ENCODE measurements at regions not wholly inside any gene's neighbourhood (a gene's known extent, or its start where the extent isn't known, plus 50 kb on each side); places are given as distances from the start of the nearest gene placed in this dataset.
"Not testable (repeated sequence)": the region's sequence is repeated elsewhere in the genome, so short reads cannot be mapped to it uniquely, and the experiment has no call there.

- no peak for DNase-seq
- H3K36me3 ChIP-seq: no peaks in the 10 kb centered on the region
- no peaks in the 10 kb centered on the region for H3K9me3 ChIP-seq
- no peaks in the 10 kb centered on the region for H3K27me3 ChIP-seq
- no peaks in the 10 kb centered on the region for H3K4me1 ChIP-seq
- TF ChIP-seq POLR2A (IDR thresholded peaks at IDR 0.05): no peak
- TF ChIP-seq CTCF (IDR thresholded peaks at IDR 0.05): no peak
- no peak overlapping the region for H3K4me3 ChIP-seq
- H3K27ac ChIP-seq: no peak overlapping the region
These were observed 182.9 kb upstream of the SLITRK6 start for GRCh38 chr13:85982102-85982501.

GRCh38 chr13:85980447-85980846 lies 181.2 kb upstream of the SLITRK6 start:
- H3K9me3 ChIP-seq, H3K4me1 ChIP-seq, H3K4me3 ChIP-seq, H3K27me3 ChIP-seq, H3K36me3 ChIP-seq, H3K27ac ChIP-seq, DNase-seq: not testable (repeated sequence)

- H3K27me3 ChIP-seq: no peaks in the 10 kb centered on the region
- no peak overlapping the region for H3K4me3 ChIP-seq
- TF ChIP-seq POLR2A (IDR thresholded peaks at IDR 0.05) (no peak), CTCF (IDR thresholded peaks at IDR 0.05) (no peak)
- H3K9me3 ChIP-seq: no peaks in the 10 kb centered on the region
- H3K27ac ChIP-seq: no peak overlapping the region
- no peaks in the 10 kb centered on the region for H3K36me3 ChIP-seq
- no peak for DNase-seq
- no peaks in the 10 kb centered on the region for H3K4me1 ChIP-seq
These were observed 177.0 kb upstream of the SLITRK6 start for GRCh38 chr13:85976242-85976641.

- H3K9me3 ChIP-seq: no peaks in the 10 kb centered on the region
- DNase-seq: no peak
- H3K4me3 ChIP-seq: no peak overlapping the region
- H3K27me3 ChIP-seq: no peaks in the 10 kb centered on the region
- H3K36me3 ChIP-seq: no peaks in the 10 kb centered on the region
- H3K27ac ChIP-seq: no peak overlapping the region
- no peaks in the 10 kb centered on the region for H3K4me1 ChIP-seq
- TF ChIP-seq POLR2A (IDR thresholded peaks at IDR 0.05) (no peak), CTCF (IDR thresholded peaks at IDR 0.05) (no peak)
These were observed 175.6 kb upstream of the SLITRK6 start for GRCh38 chr13:85974608-85975366.

- no peak overlapping the region for H3K4me3 ChIP-seq
- H3K36me3 ChIP-seq: no peaks in the 10 kb centered on the region
- no peaks in the 10 kb centered on the region for H3K9me3 ChIP-seq
- TF ChIP-seq CTCF (IDR thresholded peaks at IDR 0.05) (no peak), POLR2A (IDR thresholded peaks at IDR 0.05) (no peak)
- no peak for DNase-seq
- H3K4me1 ChIP-seq: no peaks in the 10 kb centered on the region
- H3K27ac ChIP-seq: no peak overlapping the region
- H3K27me3 ChIP-seq: no peaks in the 10 kb centered on the region
These were observed 171.5 kb upstream of the SLITRK6 start for GRCh38 chr13:85970727-85971126.

- no peak overlapping the region for H3K27ac ChIP-seq
- H3K4me3 ChIP-seq: no peak overlapping the region
- H3K27me3 ChIP-seq: no peaks in the 10 kb centered on the region
- no peaks in the 10 kb centered on the region for H3K4me1 ChIP-seq
- TF ChIP-seq POLR2A (IDR thresholded peaks at IDR 0.05) (no peak), CTCF (IDR thresholded peaks at IDR 0.05) (no peak)
- no peaks in the 10 kb centered on the region for H3K36me3 ChIP-seq
- no peaks in the 10 kb centered on the region for H3K9me3 ChIP-seq
- DNase-seq: no peak
These were observed 170.1 kb upstream of the SLITRK6 start for GRCh38 chr13:85969331-85969730.

All from Peyer's patch (tissue), 4 donors.